ENCODE measurements at regions not wholly inside any gene's neighbourhood (a gene's known extent, or its start where the extent isn't known, plus 50 kb on each side); places are given as distances from the start of the nearest gene placed in this dataset.
"Not testable (repeated sequence)": the region's sequence is repeated elsewhere in the genome, so short reads cannot be mapped to it uniquely, and the experiment has no call there.

- DNase-seq (ENCODE audit: low read depth), result no peak
- no peak overlapping the region for H3K4me3 ChIP-seq (ENCODE audit: low read depth, low read length)
- TF ChIP-seq CTCF (IDR thresholded peaks at IDR 0.05; ENCODE audit: low read depth, low read length, missing control alignments), result peak; percentile 39
Observed at GRCh38 chr16:35102780-35103403, 1643.5 kb downstream of the TP53TG3F start.

- not testable (repeated sequence) for DNase-seq (ENCODE audit: low read depth); H3K4me3 ChIP-seq (ENCODE audit: low read depth, low read length)
Observed at GRCh38 chr16:35111772-35112171, 1652.4 kb downstream of the TP53TG3F start.

- no peak overlapping the region for H3K4me3 ChIP-seq (ENCODE audit: low read depth, low read length)
- no peak for TF ChIP-seq CTCF (IDR thresholded peaks at IDR 0.05; ENCODE audit: low read depth, low read length, missing control alignments)
- no peak for DNase-seq (ENCODE audit: low read depth)
Observed at GRCh38 chr16:35131429-35131828, 1672.0 kb downstream of the TP53TG3F start.

- no peak for DNase-seq (ENCODE audit: low read depth)
- H3K4me3 ChIP-seq (ENCODE audit: low read depth, low read length), result no peak overlapping the region
- no peak for TF ChIP-seq CTCF (IDR thresholded peaks at IDR 0.05; ENCODE audit: low read depth, low read length, missing control alignments)
Observed at GRCh38 chr16:35134471-35134870, 1675.1 kb downstream of the TP53TG3F start.

- H3K4me3 ChIP-seq (ENCODE audit: low read depth, low read length), result no peak overlapping the region
- TF ChIP-seq CTCF (IDR thresholded peaks at IDR 0.05; ENCODE audit: low read depth, low read length, missing control alignments), result no peak
- no peak for DNase-seq (ENCODE audit: low read depth)
Observed at GRCh38 chr16:35140293-35140986, 1681.0 kb downstream of the TP53TG3F start.

GRCh38 chr16:35141303-35141702 lies 1681.9 kb downstream of the TP53TG3F start:
- H3K4me3 ChIP-seq (ENCODE audit: low read depth, low read length), result no peak overlapping the region
- no peak for TF ChIP-seq CTCF (IDR thresholded peaks at IDR 0.05; ENCODE audit: low read depth, low read length, missing control alignments)
- DNase-seq (ENCODE audit: low read depth), result no peak

- no peak for TF ChIP-seq CTCF (IDR thresholded peaks at IDR 0.05; ENCODE audit: low read depth, low read length, missing control alignments)
- no peak for DNase-seq (ENCODE audit: low read depth)
Observed at GRCh38 chr16:35142147-35142808, 1682.9 kb downstream of the TP53TG3F start.

More at GRCh38 chr16:35142147-35142808, 1682.9 kb downstream of the TP53TG3F start:
- no peak overlapping the region for H3K4me3 ChIP-seq (ENCODE audit: low read depth, low read length)

All from GM12864 (cell line).